ENCODE measurements at regions not wholly inside any gene's neighbourhood (a gene's known extent, or its start where the extent isn't known, plus 50 kb on each side); places are given as distances from the start of the nearest gene placed in this dataset.

GRCh38 chr15:73803806-73804205 is 50.7 kb upstream of the INSYN1 start:
- DNase-seq (no peak), ATAC-seq (no peak)
- intact Hi-C loops (cut with DNase I) = loop anchor here in 1 of 2 donors (5.0 kb wide), 1 partner anchor 68 kb away; the partner anchor contains the start of gene TBC1D21

DNA sequence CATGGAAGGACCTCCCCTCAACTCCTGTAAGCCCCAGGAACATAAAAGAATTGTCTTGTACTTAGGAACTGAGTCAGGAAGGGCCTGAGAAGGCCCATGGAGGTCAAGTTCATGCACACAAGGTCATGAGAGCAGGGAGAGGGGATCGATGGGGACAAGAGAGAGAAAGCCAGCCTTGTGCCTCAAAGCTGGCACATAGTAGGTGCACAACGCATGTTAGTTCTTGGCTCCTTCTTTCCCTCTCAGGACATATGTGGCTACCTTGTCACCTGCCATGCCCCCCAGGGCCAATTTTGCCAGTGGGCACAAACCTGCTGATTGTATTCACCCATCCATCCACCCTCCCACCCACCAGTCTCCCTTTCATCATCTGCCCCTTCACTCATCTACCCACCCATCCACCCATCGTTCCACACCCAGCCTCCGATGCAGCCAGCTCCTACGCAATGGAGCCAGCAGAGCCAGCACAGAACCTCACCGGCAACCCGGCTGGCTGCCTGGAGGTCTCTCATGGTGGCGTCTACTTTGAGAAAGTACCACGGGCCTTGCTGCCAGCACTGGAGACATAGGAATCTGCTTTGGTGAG is 52.4 kb upstream of the INSYN1 start:
- DNase-seq = no peak
- intact Hi-C loops (cut with DNase I) = no loop called here
- no peak for ATAC-seq

GRCh38 chr15:73806698-73807483 is 53.7 kb upstream of the INSYN1 start:
- DNase-seq (no peak), ATAC-seq (no peak)
- intact Hi-C loops (cut with DNase I) = no loop called here

DNA sequence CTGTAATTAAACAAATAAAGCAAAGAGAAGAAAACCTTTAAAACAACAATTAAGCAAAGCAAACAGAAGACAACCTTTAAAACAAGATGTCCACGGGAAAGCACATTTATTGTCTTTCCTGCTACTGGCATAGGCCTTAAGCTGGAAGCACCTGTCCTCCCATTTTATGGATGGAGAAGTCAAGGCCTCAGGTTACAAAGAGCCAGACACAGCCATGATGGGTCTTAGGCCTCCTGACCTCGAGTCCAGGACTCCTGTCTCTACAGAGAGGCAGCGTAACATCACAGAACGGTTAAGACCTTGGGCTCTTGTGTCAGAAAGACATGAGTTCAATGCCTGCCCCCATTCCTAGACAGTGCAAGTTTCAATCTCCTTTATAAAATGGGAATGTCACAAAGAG is 54.7 kb upstream of the INSYN1 start:
- no peak for DNase-seq
- intact Hi-C loops (cut with DNase I) = no loop called here
- no peak for ATAC-seq

DNA sequence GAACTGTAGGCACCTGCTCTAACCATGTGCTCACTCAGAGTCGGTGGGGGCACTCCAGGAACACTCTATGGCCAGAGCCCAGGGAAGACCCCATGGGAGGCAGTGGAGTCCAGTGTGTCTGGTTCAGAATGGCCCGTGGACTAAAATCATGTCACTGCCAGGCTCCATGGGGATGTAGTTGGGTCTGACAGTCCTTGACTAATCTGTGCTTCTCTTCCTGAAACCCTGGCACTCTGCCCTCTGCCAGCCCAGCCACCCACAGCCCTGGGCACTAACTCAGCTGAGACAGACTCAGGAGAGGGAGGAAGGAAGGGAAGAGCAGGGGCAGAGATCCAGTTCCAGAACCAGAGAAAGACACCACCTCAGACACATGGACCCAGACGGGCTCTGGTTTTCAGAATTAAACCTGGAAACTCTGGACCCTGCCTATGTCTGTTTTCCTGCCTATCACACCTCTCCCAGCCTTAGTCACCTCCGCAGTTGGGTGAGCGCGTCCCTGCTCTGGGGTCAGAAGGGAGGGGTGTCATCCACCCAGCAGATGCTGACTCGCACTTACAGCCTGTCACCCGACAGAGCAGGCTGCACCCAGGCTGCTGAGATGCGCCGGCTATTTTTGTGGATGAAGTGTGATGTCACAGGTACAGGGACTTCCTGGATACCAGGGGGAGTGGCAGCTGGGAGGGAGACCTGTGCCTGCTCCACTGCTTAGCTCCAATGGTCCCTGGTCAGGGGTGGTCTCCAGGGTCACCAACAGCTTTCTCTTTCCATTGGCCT is 56.8 kb upstream of the INSYN1 start:
- peak; percentile 91 to 92 for ATAC-seq
- DNase-seq = peak; percentile 62
- intact Hi-C loops (cut with DNase I) = no loop called here

GRCh38 chr15:73812806-73813465 is 59.8 kb upstream of the INSYN1 start:
- intact Hi-C loops (cut with DNase I) = no loop called here
- no peak for ATAC-seq
- DNase-seq = no peak

- intact Hi-C loops (cut with DNase I) = no loop called here
- ATAC-seq = no peak
These were observed 59.8 kb upstream of the TBC1D21 start for GRCh38 chr15:73813589-73813988.

GRCh38 chr15:73818308-73818985 is 54.9 kb upstream of the TBC1D21 start:
- no peak for DNase-seq
- ATAC-seq = no peak

More at GRCh38 chr15:73813589-73813988, 59.8 kb upstream of the TBC1D21 start:
- no peak for DNase-seq

GRCh38 chr15:73821181-73821580 is 52.2 kb upstream of the TBC1D21 start:
- DNase-seq (no peak), ATAC-seq (no peak)
- intact Hi-C loops (cut with DNase I) = no loop called here

More at GRCh38 chr15:73818308-73818985, 54.9 kb upstream of the TBC1D21 start:
- intact Hi-C loops (cut with DNase I) = no loop called here

DNA sequence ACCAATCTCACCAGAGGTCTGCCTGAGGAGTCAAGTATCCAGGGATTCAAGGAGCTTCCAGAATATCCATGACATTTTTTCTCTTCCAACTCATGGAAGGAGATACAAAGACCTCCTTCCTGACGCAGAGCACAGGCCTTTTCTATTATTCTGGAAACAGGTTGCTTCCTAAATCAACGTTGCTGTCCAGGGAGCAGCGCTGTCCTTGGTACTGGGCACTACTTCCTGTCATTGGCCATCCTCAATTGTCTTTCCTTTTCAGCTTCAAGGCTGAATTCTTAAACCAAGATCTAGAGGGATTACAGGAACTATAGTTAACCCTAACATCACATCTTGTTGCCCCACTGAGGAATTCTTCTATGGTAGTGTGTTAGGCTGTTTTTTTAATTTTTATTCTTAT is 50.4 kb upstream of the TBC1D21 start:
- intact Hi-C loops (cut with DNase I) = no loop called here
- ATAC-seq (no peak), DNase-seq (no peak)
